ENCODE measurements at regions not wholly inside any gene's neighbourhood (a gene's known extent, or its start where the extent isn't known, plus 50 kb on each side); places are given as distances from the start of the nearest gene placed in this dataset.

DNA sequence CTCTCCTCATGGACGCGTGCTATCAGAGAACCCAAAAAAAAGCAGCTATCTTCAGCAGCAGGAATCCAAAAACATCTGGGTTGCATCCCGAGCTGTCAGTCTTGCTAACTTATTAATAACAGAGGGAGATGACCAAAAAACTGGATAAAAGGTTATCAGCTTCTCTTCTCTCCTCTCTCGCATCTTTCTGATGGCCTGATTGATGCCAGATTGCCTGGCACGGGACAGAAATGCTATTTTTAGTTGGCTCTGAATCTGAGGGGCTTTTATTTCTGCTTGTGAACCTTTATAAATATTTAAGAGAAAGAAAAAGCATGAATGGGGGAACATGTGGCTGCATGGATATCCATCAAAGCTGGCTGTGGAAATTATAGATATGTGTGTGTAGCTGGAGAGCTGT is 230.3 kb downstream of the ETS1 start:
- ATAC-seq (no peak), DNase-seq (no peak)
- intact Hi-C loops (cut with DNase I), result no loop called here
- Histone ChIP-seq H3K27ac (no peak overlapping the region), H3K27me3 (no peaks in the 10 kb centered on the region), H3K9me3 (no peaks in the 10 kb centered on the region), H3K36me3 (replicated peaks in 1 of 2; ENCODE audit: insufficient read depth in 1 of 2, low read depth in 2 of 2) (no peaks in the 10 kb centered on the region), H3K4me3 (no peak overlapping the region), H3K4me1 (no peaks in the 10 kb centered on the region)
- no peak for TF ChIP-seq POLR2A (IDR thresholded peaks at IDR 0.05)
- TF ChIP-seq, protein P1, sequence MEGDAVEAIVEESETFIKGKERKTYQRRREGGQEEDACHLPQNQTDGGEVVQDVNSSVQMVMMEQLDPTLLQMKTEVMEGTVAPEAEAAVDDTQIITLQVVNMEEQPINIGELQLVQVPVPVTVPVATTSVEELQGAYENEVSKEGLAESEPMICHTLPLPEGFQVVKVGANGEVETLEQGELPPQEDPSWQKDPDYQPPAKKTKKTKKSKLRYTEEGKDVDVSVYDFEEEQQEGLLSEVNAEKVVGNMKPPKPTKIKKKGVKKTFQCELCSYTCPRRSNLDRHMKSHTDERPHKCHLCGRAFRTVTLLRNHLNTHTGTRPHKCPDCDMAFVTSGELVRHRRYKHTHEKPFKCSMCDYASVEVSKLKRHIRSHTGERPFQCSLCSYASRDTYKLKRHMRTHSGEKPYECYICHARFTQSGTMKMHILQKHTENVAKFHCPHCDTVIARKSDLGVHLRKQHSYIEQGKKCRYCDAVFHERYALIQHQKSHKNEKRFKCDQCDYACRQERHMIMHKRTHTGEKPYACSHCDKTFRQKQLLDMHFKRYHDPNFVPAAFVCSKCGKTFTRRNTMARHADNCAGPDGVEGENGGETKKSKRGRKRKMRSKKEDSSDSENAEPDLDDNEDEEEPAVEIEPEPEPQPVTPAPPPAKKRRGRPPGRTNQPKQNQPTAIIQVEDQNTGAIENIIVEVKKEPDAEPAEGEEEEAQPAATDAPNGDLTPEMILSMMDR (IDR thresholded peaks at IDR 0.05), result no peak
- 45 to 52% methylated on average over 5 of the region's 5 CpGs for WGBS, 2 donors

DNA sequence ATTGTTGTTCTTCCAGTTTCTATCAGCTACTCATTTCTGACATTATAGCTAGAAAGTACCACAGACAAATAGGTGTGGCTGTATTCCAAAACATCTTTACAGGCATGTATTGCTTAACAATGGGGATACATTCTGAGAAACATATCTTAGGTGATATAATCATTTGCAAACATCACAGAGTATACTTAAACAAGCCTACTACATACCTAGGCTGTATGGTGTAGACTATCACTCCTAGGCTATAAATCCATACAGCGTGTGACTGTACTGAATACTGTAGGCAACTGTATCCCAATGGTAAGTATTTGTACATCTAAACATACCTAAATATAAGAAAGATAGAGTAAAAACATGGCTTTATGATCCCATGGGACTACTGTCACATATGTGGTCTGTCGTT is 231.8 kb downstream of the ETS1 start:
- DNase-seq, result no peak
- no peaks in the 10 kb centered on the region for H3K36me3 ChIP-seq (replicated peaks in 1 of 2; ENCODE audit: insufficient read depth in 1 of 2, low read depth in 2 of 2)
- H3K4me1 ChIP-seq, result no peaks in the 10 kb centered on the region
- H3K27ac ChIP-seq, result no peak overlapping the region
- TF ChIP-seq POLR2A (IDR thresholded peaks at IDR 0.05), result no peak
- TF ChIP-seq, protein P1 (IDR thresholded peaks at IDR 0.05), result no peak
- WGBS, 2 donors, result 95 to 98% methylated on average over 2 of the region's 2 CpGs
- intact Hi-C loops (cut with DNase I), result no loop called here
- no peak overlapping the region for H3K4me3 ChIP-seq
- H3K27me3 ChIP-seq, result no peaks in the 10 kb centered on the region
- no peaks in the 10 kb centered on the region for H3K9me3 ChIP-seq
- no peak for ATAC-seq

- Histone ChIP-seq H3K27me3 (no peaks in the 10 kb centered on the region), H3K4me1 (no peaks in the 10 kb centered on the region), H3K36me3 (replicated peaks in 1 of 2; ENCODE audit: insufficient read depth in 1 of 2, low read depth in 2 of 2) (no peaks in the 10 kb centered on the region), H3K9me3 (no peaks in the 10 kb centered on the region), H3K4me3 (no peak overlapping the region), H3K27ac (no peak overlapping the region)
- ATAC-seq, result no peak
- intact Hi-C loops (cut with DNase I), result no loop called here
- DNase-seq, result no peak
- 57 to 62% methylated on average over 2 of the region's 2 CpGs for WGBS, 2 donors
- TF ChIP-seq, protein P1 (IDR thresholded peaks at IDR 0.05), result no peak
- no peak for TF ChIP-seq POLR2A (IDR thresholded peaks at IDR 0.05)
These were observed 232.9 kb downstream of the ETS1 start for GRCh38 chr11:128354476-128354875.

- Histone ChIP-seq H3K4me1 (no peaks in the 10 kb centered on the region), H3K27ac (no peak overlapping the region), H3K27me3 (no peaks in the 10 kb centered on the region), H3K36me3 (replicated peaks in 1 of 2; ENCODE audit: insufficient read depth in 1 of 2, low read depth in 2 of 2) (no peaks in the 10 kb centered on the region), H3K4me3 (no peak overlapping the region), H3K9me3 (no peaks in the 10 kb centered on the region)
- TF ChIP-seq, protein P1 (IDR thresholded peaks at IDR 0.05), result no peak
- TF ChIP-seq POLR2A (IDR thresholded peaks at IDR 0.05), result no peak
- ATAC-seq, result no peak
- WGBS, 2 donors, result 50 to 60% methylated on average over 6 of the region's 6 CpGs
- DNase-seq, result no peak
- intact Hi-C loops (cut with DNase I), result no loop called here
These were observed 236.2 kb downstream of the ETS1 start for GRCh38 chr11:128351168-128351567.

- no peak for ATAC-seq
- H3K27ac ChIP-seq, result no peak overlapping the region
- intact Hi-C loops (cut with DNase I), result no loop called here
These were observed 237.6 kb downstream of the ETS1 start for GRCh38 chr11:128349650-128350299.

More at GRCh38 chr11:128349650-128350299, 237.6 kb downstream of the ETS1 start:
- no peak for TF ChIP-seq POLR2A (IDR thresholded peaks at IDR 0.05)
- TF ChIP-seq, protein P1 (IDR thresholded peaks at IDR 0.05), result no peak
- no peaks in the 10 kb centered on the region for H3K4me1 ChIP-seq
- H3K36me3 ChIP-seq (replicated peaks in 1 of 2; ENCODE audit: insufficient read depth in 1 of 2, low read depth in 2 of 2), result no peaks in the 10 kb centered on the region
- no peaks in the 10 kb centered on the region for H3K9me3 ChIP-seq
- no peaks in the 10 kb centered on the region for H3K27me3 ChIP-seq
- 58 to 60% methylated on average over 6 of the region's 6 CpGs for WGBS, 2 donors
- H3K4me3 ChIP-seq, result no peak overlapping the region
- DNase-seq, result no peak

Measured in body of pancreas (tissue), 4 donors.